ENCODE measurements at regions not wholly inside any gene's neighbourhood (a gene's known extent, or its start where the extent isn't known, plus 50 kb on each side); places are given as distances from the start of the nearest gene placed in this dataset.
"Not testable (repeated sequence)": the region's sequence is repeated elsewhere in the genome, so short reads cannot be mapped to it uniquely, and the experiment has no call there.

GRCh38 chr9:94188246-94188645 lies 70.9 kb upstream of the ZNF169 start:
- DNase-seq (ENCODE audit: low read depth in 2 of 2): no peak

GRCh38 chr9:94191706-94192105 lies 67.4 kb upstream of the ZNF169 start:
- not testable (repeated sequence) for DNase-seq (ENCODE audit: low read depth in 2 of 2)

- no peak for DNase-seq (ENCODE audit: low read depth in 2 of 2)
These were observed 60.7 kb upstream of the ZNF169 start for GRCh38 chr9:94198414-94198813.

GRCh38 chr9:94199776-94200175 lies 59.3 kb upstream of the ZNF169 start:
- no peak for DNase-seq (ENCODE audit: low read depth in 2 of 2)

- DNase-seq (ENCODE audit: low read depth in 2 of 2): no peak
These were observed 54.9 kb upstream of the ZNF169 start for GRCh38 chr9:94204174-94204573.

GRCh38 chr9:94207781-94208180 lies 51.3 kb upstream of the ZNF169 start:
- DNase-seq (ENCODE audit: low read depth in 2 of 2): no peak

All from stimulated activated CD4-positive, alpha-beta T cell treated with anti-CD3 and anti-CD28 coated beads, Interleukin-1b, Interleukin-23, amount 100 ng/mL, for 4 hours (primary cell).